HUES6 (cell line): ENCODE measurements at regions not wholly inside any gene's neighbourhood (a gene's known extent, or its start where the extent isn't known, plus 50 kb on each side); places are given as distances from the start of the nearest gene placed in this dataset.
"Not testable (repeated sequence)": the region's sequence is repeated elsewhere in the genome, so short reads cannot be mapped to it uniquely, and the experiment has no call there.

Source experiments
- H3K27ac ChIP-seq: 2 replicates; pipeline ENCODE4 v1.7.0; 2013; ENCODE audit warnings: low read depth, mild to moderate bottlenecking, low read length, inconsistent platforms
- H3K27me3 ChIP-seq: 2 replicates; pipeline ENCODE4 v1.6.1; 2013; ENCODE audit warnings: low read length; ENCODE audit not compliant: control insufficient read depth, insufficient read depth
- H3K36me3 ChIP-seq: 2 replicates; pipeline ENCODE4 v1.6.1; 2013; ENCODE audit warnings: low read length; ENCODE audit not compliant: control insufficient read depth, insufficient read depth
- H3K4me1 ChIP-seq: 2 replicates; pipeline ENCODE4 v1.6.1; 2013; ENCODE audit warnings: low read length; ENCODE audit not compliant: control insufficient read depth, insufficient read depth
- H3K4me3 ChIP-seq: 2 replicates; pipeline ENCODE4 v1.5.1; 2013; ENCODE audit warnings: low read depth, low read length
- H3K9ac ChIP-seq: one replicate; pipeline ENCODE4 v1.6.1; 2013; ENCODE audit warnings: mild to moderate bottlenecking, low read length
- H3K9me3 ChIP-seq: 2 replicates; pipeline ENCODE4 v1.6.1; 2013; ENCODE audit warnings: low read depth, low read length; ENCODE audit not compliant: control insufficient read depth, insufficient read depth

DNA sequence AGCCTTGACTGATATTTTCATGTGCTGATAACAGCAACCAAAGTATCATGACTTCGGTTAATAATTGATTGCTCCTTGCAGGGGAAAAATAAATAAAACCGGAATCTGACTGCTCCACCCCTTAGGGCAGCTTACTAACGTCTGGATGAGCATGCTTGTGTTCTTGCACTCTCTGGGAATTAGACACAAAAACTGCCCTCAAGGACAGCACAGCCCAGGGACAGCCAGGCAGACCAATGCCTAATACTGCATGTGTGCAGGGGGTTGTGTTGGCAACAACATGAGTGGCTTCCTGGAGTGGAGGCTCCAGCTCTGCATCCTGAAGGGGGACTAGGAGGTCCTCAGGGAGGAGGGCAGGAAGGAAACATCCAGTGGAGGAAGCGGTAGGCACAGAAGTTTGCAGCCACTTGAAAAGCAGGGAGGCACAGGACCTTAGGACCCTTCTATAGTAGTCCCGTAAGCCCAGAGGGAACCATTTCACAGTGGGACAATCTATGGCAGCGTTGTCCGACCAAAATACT is 205.4 kb upstream of the IRF2BP2 start:
- not testable (repeated sequence) for H3K9me3 ChIP-seq, H3K4me1 ChIP-seq, H3K36me3 ChIP-seq, H3K4me3 ChIP-seq, H3K9ac ChIP-seq, H3K27me3 ChIP-seq, H3K27ac ChIP-seq

DNA sequence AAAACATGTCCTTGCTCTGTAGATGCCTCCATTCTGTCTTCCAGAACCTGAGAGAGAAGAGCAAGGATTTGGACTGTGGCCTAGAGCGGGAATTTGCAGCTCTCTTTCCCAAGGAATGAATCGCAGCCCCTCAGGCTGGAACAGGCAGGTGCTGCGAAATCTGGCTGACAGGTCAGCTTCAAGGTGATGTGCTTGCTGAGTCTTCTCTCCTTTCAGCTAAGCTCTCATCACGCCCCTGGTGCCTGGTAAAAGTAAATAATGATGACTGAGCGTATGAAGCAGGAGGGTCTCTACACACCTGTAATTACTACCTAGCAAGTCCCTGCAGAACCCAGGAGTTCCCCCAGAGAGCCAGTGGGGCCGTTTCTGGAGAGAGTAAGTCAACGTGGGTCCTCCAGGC is 204.3 kb upstream of the IRF2BP2 start:
- H3K27me3 ChIP-seq, H3K27ac ChIP-seq, H3K9me3 ChIP-seq, H3K9ac ChIP-seq, H3K36me3 ChIP-seq, H3K4me3 ChIP-seq, H3K4me1 ChIP-seq: not testable (repeated sequence)

DNA sequence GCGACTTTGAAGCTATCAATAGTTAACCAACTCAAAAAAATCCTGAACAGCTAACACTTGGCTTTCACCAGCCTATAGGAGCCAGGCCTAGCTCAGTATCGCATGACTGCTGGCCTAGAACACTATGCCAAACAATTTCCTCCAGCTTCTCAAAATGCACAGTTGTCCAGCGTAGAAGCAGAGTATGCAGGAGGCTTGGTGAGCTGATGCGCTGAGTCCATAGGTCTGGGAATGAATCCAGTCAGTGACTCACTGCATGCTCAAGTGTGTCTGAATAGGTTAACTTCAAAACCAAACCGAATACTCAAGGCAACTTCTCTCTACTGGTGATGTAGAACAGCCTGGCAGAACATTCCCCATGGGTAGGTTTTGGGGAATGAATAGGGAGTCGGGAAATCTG is 201.8 kb upstream of the IRF2BP2 start:
- H3K9ac ChIP-seq, H3K9me3 ChIP-seq, H3K27ac ChIP-seq, H3K4me3 ChIP-seq, H3K4me1 ChIP-seq, H3K27me3 ChIP-seq, H3K36me3 ChIP-seq: not testable (repeated sequence)

DNA sequence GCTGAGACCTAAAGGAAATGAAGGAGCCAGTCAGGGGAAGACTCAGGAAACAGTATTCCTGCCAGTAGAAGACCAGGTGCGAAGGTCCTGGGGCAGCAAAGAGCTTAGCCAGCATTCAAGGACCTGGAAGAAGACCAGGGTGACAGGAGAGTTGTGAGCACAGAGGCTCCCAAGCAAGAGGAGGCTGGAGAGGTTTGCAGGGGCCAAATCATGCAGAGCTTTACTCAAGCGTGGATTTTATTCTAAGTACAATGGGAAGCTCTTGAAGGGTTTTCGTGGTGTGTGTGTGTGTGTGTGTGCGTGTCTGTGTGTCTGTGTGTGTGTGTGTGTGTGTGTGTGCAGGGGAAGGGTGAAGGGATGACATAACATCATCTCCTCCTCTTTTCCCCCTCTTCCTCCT is 200.7 kb upstream of the IRF2BP2 start:
- H3K9ac ChIP-seq, H3K27ac ChIP-seq, H3K4me3 ChIP-seq, H3K4me1 ChIP-seq, H3K36me3 ChIP-seq, H3K27me3 ChIP-seq, H3K9me3 ChIP-seq: not testable (repeated sequence)

DNA sequence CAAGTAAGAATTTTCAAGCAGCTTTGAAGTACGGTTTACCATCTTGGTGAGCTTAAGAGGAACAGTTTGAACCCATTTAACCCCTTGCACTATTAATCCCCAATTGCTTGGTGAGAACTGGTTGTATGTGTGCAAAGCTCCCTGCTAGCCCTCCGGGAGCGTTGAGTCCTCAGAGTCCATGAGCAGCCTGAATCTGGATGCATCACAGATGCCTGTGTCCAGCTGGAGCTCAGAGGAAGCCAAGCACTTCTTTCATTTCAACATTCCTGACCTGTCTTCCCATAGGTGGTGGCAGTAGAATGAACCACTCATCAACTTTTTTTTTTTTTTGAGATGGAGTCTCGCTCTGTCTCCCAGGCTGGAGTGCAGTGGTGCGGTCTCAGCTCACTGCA is 199.9 kb upstream of the IRF2BP2 start:
- not testable (repeated sequence) for H3K27me3 ChIP-seq, H3K9me3 ChIP-seq, H3K36me3 ChIP-seq, H3K4me1 ChIP-seq, H3K27ac ChIP-seq, H3K4me3 ChIP-seq, H3K9ac ChIP-seq

DNA sequence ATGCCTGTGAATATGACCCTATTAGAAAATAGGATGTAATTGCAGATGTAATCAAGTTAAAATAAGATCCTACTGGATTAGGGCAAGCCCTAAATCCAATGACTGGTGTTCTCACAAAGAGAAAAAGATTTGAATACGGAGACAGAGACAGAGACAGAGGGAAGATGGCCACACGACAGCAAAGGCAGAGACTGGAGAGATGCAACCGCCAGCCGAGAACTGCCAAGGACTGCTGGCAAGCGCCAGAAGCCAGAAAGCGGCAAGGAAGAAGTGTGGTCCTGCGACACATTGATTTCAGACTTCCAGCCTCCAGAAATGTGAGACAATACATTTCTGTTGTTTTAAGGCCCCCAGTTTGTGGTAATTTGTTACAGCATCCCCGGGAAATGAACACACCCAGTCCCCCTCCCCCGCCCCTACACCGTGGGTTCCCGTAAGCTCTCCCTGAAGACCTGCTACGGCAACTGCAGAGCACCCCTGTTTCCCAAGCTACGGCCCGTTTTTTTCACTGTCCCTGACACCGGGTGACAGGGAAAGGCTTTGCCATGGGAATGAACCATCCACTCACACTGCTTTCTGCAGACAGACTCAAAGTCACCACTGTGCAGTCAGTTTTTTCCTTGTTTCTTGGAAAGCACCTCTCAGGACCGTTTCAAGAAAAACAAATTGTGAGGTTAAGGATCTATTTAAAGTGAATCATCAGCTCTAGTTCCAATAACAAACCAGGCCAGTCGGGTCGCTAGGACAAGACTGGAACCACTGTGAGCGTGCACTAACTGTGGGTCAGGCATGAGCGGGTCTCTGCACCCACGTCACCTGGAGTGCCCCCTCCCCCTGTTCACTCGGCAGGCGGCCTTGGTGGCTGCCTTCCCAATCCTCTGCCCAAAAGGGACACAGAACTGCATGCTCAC is 199.2 kb upstream of the IRF2BP2 start:
- H3K9me3 ChIP-seq, H3K27me3 ChIP-seq, H3K4me3 ChIP-seq, H3K4me1 ChIP-seq, H3K27ac ChIP-seq, H3K9ac ChIP-seq, H3K36me3 ChIP-seq: not testable (repeated sequence)

DNA sequence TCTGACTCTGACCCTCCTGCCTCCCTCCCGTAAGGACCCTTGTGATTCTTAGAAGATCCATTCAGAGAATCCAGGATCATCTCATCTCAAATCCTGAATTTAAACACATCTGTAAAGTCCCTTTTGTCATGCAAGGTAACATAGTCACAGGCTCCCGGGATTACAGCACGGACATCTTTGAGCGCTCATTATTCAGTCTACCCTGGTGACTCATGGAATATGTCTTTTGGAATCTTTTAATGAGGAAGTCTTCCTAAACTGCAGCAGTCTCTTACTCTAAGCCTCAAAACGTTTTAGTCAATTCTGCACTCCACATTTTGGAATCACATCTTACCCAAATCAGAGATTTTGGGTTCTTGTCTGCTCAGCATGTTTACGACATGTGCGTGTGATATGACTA is 198.5 kb upstream of the IRF2BP2 start:
- H3K9ac ChIP-seq, H3K9me3 ChIP-seq, H3K27ac ChIP-seq, H3K4me1 ChIP-seq, H3K27me3 ChIP-seq, H3K36me3 ChIP-seq, H3K4me3 ChIP-seq: not testable (repeated sequence)

DNA sequence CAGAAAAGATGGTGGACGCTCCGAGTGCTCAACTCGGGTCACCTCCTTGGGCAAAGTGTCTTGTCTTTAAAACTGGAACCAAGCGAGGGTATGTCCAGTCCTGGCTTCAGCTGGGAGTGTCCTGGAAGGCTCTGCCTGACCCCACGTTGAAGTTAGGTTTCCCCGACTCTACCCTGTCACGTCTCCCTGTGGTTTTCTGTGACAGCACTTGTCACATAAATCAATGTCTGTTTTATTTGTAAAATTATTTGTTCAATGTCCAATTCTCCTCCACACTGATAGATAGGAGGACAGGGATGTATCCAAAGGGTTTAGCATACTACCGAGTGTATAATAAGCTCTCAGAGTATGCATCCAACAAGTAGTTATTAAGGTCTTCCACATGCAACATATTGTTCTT is 197.7 kb upstream of the IRF2BP2 start:
- H3K27ac ChIP-seq, H3K9ac ChIP-seq, H3K36me3 ChIP-seq, H3K9me3 ChIP-seq, H3K4me3 ChIP-seq, H3K4me1 ChIP-seq, H3K27me3 ChIP-seq: not testable (repeated sequence)

DNA sequence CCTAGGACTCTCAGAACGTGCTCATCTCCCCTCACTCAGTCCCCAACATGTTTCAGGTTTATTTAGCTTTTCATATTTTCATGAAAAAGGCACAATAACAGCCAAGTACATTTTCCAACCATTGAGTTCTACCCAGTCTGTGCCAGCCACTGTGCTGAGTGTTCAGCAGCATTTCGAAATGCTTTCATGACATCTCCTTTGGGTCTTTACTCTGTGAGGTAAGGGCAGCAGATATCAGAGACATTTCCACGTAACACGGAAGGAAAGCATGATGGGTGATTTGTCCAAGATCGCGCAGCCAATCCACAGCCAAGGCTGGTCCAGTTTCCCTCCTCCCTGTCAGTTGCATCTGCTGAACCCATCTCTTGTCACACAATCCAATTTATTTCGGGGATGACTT is 192.6 kb upstream of the IRF2BP2 start:
- not testable (repeated sequence) for H3K9me3 ChIP-seq, H3K27me3 ChIP-seq, H3K27ac ChIP-seq

DNA sequence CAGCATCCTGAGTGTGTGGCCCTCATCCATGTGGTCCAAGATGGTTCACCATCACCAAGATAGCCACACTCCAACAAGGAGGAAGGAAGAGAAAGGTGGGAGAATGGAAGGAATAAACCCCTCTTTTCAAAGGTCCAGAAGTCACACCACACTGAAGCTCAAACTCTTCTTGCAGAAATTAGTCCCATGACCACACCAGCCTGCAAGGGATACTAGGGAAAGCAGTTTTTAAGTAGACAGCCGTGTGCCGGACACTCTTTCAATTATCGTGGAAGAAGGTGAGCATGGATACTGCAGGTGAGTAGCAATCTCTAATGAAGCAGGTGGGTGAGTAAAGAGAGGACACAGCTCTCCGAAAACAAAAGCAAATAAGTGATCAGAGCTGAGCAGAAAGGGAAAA is 191.7 kb upstream of the IRF2BP2 start:
- H3K36me3 ChIP-seq, H3K4me3 ChIP-seq, H3K27ac ChIP-seq, H3K9ac ChIP-seq, H3K4me1 ChIP-seq, H3K9me3 ChIP-seq, H3K27me3 ChIP-seq: not testable (repeated sequence)

More for the DNA sequence above, 192.6 kb upstream of the IRF2BP2 start:
- not testable (repeated sequence) for H3K9ac ChIP-seq, H3K36me3 ChIP-seq, H3K4me3 ChIP-seq, H3K4me1 ChIP-seq

DNA sequence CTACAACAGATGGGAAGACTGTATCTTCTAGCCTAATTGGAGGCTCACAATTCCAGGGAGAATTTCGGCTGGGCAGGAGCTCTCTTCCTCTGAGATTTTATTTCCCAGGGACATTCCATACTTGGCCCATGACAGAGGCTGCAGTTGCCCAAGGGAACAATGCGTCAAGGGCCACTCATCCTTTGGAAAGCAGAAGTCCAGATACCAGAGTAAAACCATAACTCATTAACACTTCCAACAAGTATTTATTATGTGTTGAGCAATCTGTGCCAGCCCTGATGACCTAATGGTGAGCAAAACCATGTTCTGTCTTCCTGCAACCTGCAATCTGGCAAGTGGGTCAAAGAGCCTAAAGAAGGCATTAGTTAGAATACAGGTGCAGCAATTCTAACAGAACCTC is 191.2 kb upstream of the IRF2BP2 start:
- H3K27ac ChIP-seq = not testable (repeated sequence)

DNA sequence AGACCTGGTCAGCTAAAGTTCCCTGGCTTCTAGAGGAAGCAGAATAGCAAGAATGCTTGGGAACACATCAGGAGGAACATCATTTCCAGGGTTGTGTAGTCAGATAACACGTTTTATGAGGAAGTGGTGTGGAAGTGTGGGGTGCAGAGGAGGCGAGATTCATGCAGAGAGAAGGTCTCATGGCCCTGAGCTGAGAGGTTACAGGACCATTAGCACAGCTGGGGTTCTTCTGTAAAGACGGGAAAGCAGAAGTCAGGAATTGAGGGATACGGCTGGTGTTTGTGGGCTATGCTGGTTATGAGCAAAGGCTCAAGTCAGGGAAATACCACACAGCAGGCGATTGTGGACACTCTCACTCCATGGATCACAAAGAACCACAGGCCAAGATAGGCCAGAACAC is 190.6 kb upstream of the IRF2BP2 start:
- not testable (repeated sequence) for H3K27me3 ChIP-seq, H3K27ac ChIP-seq, H3K36me3 ChIP-seq, H3K9me3 ChIP-seq, H3K9ac ChIP-seq, H3K4me3 ChIP-seq, H3K4me1 ChIP-seq

More for the DNA sequence above, 191.2 kb upstream of the IRF2BP2 start:
- not testable (repeated sequence) for H3K36me3 ChIP-seq, H3K9me3 ChIP-seq, H3K4me3 ChIP-seq, H3K4me1 ChIP-seq, H3K9ac ChIP-seq, H3K27me3 ChIP-seq
